Liver (tissue), 8 donors: ENCODE measurements at regions not wholly inside any gene's neighbourhood (a gene's known extent, or its start where the extent isn't known, plus 50 kb on each side); places are given as distances from the start of the nearest gene placed in this dataset.

Source experiments
- DNase-seq: peaks from one replicate; pipeline ENCODE4 v3.0.0-alpha.2; 2017; ENCODE audit warnings: low spot score
- H3K27ac ChIP-seq, 2 donors: one replicate each; pipeline ENCODE4 v1.7.0; 2013; ENCODE audit warnings: inconsistent platforms in 2 of 2, low read length in 2 of 2, control low read depth in 1 of 2, low read depth in 1 of 2, mild to moderate bottlenecking in 1 of 2
- H3K27me3 ChIP-seq, 4 donors: one replicate each; pipeline versions ENCODE4 v1.6.1 to v1.7.0; 2013; ENCODE audit warnings: low read length in 3 of 4, inconsistent platforms in 1 of 4, mild to moderate bottlenecking in 1 of 4, moderate library complexity in 1 of 4; ENCODE audit not compliant: control insufficient read depth in 4 of 4, insufficient read depth in 4 of 4
- H3K36me3 ChIP-seq, 4 donors: one replicate each; pipeline versions ENCODE4 v1.6.1 to v1.7.0; 2013; ENCODE audit warnings: low read length in 3 of 4, mild to moderate bottlenecking in 3 of 4, low read depth in 1 of 4, moderate library complexity in 1 of 4; ENCODE audit not compliant: control insufficient read depth in 4 of 4, insufficient read depth in 3 of 4
- H3K4me1 ChIP-seq, 4 donors: one replicate each; pipeline versions ENCODE4 v1.6.1 to v1.7.0; 2013; ENCODE audit warnings: low read length in 3 of 4, mild to moderate bottlenecking in 3 of 4, moderate library complexity in 1 of 4; ENCODE audit not compliant: control insufficient read depth in 4 of 4, insufficient read depth in 4 of 4
- H3K4me3 ChIP-seq, 3 donors: one replicate each; pipeline versions ENCODE4 v1.6.1 to v1.7.0; 2013; ENCODE audit warnings: low read length in 3 of 3, control low read depth in 1 of 3, low read depth in 1 of 3, mild to moderate bottlenecking in 1 of 3
- H3K9ac ChIP-seq, 2 donors: one replicate each; pipeline ENCODE4 v1.7.0; 2013; ENCODE audit warnings: low read length in 2 of 2, mild to moderate bottlenecking in 2 of 2, moderate library complexity in 2 of 2, control low read depth in 1 of 2, low read depth in 1 of 2
- H3K9me3 ChIP-seq, 4 donors: one replicate each; pipeline versions ENCODE4 v1.6.1 to v1.7.0; 2013; ENCODE audit warnings: low read length in 3 of 4; ENCODE audit not compliant: control insufficient read depth in 4 of 4
- EGR1 ChIP-seq, 2 donors: IDR thresholded peaks; 2 replicates each; pipeline ENCODE4 v1.6.1; 2016 to 2018; ENCODE audit warnings: antibody characterized with exemption in 2 of 2, low read depth in 2 of 2
- FOXA1 ChIP-seq: IDR thresholded peaks from 2 replicates; pipeline ENCODE4 v1.6.1; 2016; ENCODE audit warnings: antibody characterized with exemption
- GABPA ChIP-seq, 2 donors: IDR thresholded peaks in 1 of 2; conservative IDR thresholded peaks in 1 of 2; 2 replicates each; pipeline ENCODE4 v1.6.1; 2016; ENCODE audit warnings: antibody characterized with exemption in 2 of 2, mild to moderate bottlenecking in 1 of 2, moderate library complexity in 1 of 2
- HNF4A ChIP-seq, 2 donors: conservative IDR thresholded peaks; 2 replicates each; pipeline ENCODE4 v1.6.1; 2016; ENCODE audit warnings: antibody characterized with exemption in 2 of 2, mild to moderate bottlenecking in 2 of 2
- HNF4G ChIP-seq: IDR thresholded peaks from 2 replicates; pipeline ENCODE4 v1.6.1; 2016; ENCODE audit warnings: antibody characterized with exemption
- JUND ChIP-seq, 2 donors: IDR thresholded peaks; 2 replicates each; pipeline ENCODE4 v1.6.1; 2016; ENCODE audit warnings: antibody characterized with exemption in 2 of 2
- NR2F2 ChIP-seq: IDR thresholded peaks from 2 replicates; pipeline ENCODE4 v1.6.1; 2016; ENCODE audit warnings: antibody characterized with exemption
- RAD21 ChIP-seq, 2 donors: IDR thresholded peaks; 2 replicates each; pipeline ENCODE4 v1.6.1; 2016; ENCODE audit warnings: antibody characterized with exemption in 2 of 2, mild to moderate bottlenecking in 2 of 2
- SP1 ChIP-seq: IDR thresholded peaks from 2 replicates; pipeline ENCODE4 v1.6.1; 2018; ENCODE audit warnings: antibody characterized with exemption, mild to moderate bottlenecking
- TAF1 ChIP-seq: conservative IDR thresholded peaks from 2 replicates; pipeline ENCODE4 v1.6.1; 2016; ENCODE audit warnings: antibody characterized with exemption, mild to moderate bottlenecking
- YY1 ChIP-seq: IDR thresholded peaks from 2 replicates; pipeline ENCODE4 v1.6.1; 2016; ENCODE audit warnings: antibody characterized with exemption, mild to moderate bottlenecking
- WGBS: extraction: QIAGEN DNeasy Blood & Tissue Kit; methylation state at CpG from one replicate; pipeline ENCODE4 v1.1.7; 2013; 5-methylcytosine and 5-hydroxymethylcytosine counted together
- TF ChIP-seq, protein P1 (sequence below): fragments of 150-350 bp; IDR thresholded peaks from 2 replicates; pipeline ENCODE4 v1.5.1; 2017; ENCODE audit warnings: improper control_type of control experiment, low read depth, low read length; ENCODE audit not compliant: missing input control
- TF ChIP-seq, protein P2 (sequence below): IDR thresholded peaks from 2 replicates; pipeline ENCODE4 v1.6.1; 2016; ENCODE audit warnings: antibody characterized with exemption, mild to moderate bottlenecking
- TF ChIP-seq, protein P3 (sequence below): IDR thresholded peaks from 2 replicates; pipeline ENCODE4 v1.6.1; 2016; ENCODE audit warnings: antibody characterized with exemption
- TF ChIP-seq, protein P4 (sequence below): IDR thresholded peaks from 2 replicates; pipeline ENCODE4 v1.6.1; 2016; ENCODE audit warnings: antibody characterized with exemption
- donor health status: healthy.
- donor health status: healthy.
- donor health status: healthy.
- donor health status: healthy.
- donor health status: healthy.

DNA sequence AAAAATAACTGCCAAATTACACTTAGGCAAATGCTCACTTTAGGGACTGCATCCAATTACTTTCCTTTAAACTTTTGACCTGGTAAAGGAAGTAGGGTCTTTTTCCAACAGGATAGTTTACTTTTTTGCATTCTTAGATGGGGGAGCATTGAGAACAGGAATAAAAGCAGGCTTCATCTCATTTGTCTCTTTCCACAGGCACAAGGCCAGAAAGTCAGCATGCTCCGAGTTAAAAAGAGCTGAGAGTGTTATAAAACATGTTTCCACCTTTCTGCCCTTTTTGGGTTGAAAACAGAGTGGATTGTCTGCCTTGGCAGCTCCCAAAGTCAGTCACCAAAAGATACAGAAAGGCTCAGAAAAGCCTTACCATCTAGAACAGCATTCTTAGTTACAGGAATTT is 404.9 kb upstream of the ALCAM start:
- Histone ChIP-seq H3K4me1 (no peaks in the 10 kb centered on the region), H3K27ac (no peak overlapping the region), H3K9me3 (peaks cover 0 to 3% (median 0%) of the 10 kb centered on the region in 4 donors), H3K36me3 (no peaks in the 10 kb centered on the region), H3K27me3 (no peaks in the 10 kb centered on the region), H3K9ac (no peak overlapping the region), H3K4me3 (no peak overlapping the region)
- 48% methylated on average over 1 of the region's 1 CpG for WGBS
- no peak for TF ChIP-seq GABPA (IDR thresholded peaks at IDR 0.05 in 1 of 2, conservative IDR thresholded peaks at IDR 0.05 in 1 of 2)
- TF ChIP-seq, protein P1, sequence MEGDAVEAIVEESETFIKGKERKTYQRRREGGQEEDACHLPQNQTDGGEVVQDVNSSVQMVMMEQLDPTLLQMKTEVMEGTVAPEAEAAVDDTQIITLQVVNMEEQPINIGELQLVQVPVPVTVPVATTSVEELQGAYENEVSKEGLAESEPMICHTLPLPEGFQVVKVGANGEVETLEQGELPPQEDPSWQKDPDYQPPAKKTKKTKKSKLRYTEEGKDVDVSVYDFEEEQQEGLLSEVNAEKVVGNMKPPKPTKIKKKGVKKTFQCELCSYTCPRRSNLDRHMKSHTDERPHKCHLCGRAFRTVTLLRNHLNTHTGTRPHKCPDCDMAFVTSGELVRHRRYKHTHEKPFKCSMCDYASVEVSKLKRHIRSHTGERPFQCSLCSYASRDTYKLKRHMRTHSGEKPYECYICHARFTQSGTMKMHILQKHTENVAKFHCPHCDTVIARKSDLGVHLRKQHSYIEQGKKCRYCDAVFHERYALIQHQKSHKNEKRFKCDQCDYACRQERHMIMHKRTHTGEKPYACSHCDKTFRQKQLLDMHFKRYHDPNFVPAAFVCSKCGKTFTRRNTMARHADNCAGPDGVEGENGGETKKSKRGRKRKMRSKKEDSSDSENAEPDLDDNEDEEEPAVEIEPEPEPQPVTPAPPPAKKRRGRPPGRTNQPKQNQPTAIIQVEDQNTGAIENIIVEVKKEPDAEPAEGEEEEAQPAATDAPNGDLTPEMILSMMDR = no peak
- no peak for TF ChIP-seq EGR1 (IDR thresholded peaks at IDR 0.05; ENCODE audit: low read depth in 2 of 2)
- TF ChIP-seq TAF1 = no peak
- no peak for TF ChIP-seq FOXA1
- TF ChIP-seq HNF4G = no peak
- TF ChIP-seq, protein P2, sequence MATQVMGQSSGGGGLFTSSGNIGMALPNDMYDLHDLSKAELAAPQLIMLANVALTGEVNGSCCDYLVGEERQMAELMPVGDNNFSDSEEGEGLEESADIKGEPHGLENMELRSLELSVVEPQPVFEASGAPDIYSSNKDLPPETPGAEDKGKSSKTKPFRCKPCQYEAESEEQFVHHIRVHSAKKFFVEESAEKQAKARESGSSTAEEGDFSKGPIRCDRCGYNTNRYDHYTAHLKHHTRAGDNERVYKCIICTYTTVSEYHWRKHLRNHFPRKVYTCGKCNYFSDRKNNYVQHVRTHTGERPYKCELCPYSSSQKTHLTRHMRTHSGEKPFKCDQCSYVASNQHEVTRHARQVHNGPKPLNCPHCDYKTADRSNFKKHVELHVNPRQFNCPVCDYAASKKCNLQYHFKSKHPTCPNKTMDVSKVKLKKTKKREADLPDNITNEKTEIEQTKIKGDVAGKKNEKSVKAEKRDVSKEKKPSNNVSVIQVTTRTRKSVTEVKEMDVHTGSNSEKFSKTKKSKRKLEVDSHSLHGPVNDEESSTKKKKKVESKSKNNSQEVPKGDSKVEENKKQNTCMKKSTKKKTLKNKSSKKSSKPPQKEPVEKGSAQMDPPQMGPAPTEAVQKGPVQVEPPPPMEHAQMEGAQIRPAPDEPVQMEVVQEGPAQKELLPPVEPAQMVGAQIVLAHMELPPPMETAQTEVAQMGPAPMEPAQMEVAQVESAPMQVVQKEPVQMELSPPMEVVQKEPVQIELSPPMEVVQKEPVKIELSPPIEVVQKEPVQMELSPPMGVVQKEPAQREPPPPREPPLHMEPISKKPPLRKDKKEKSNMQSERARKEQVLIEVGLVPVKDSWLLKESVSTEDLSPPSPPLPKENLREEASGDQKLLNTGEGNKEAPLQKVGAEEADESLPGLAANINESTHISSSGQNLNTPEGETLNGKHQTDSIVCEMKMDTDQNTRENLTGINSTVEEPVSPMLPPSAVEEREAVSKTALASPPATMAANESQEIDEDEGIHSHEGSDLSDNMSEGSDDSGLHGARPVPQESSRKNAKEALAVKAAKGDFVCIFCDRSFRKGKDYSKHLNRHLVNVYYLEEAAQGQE = no peak
- TF ChIP-seq NR2F2 = no peak
- TF ChIP-seq, protein P3, sequence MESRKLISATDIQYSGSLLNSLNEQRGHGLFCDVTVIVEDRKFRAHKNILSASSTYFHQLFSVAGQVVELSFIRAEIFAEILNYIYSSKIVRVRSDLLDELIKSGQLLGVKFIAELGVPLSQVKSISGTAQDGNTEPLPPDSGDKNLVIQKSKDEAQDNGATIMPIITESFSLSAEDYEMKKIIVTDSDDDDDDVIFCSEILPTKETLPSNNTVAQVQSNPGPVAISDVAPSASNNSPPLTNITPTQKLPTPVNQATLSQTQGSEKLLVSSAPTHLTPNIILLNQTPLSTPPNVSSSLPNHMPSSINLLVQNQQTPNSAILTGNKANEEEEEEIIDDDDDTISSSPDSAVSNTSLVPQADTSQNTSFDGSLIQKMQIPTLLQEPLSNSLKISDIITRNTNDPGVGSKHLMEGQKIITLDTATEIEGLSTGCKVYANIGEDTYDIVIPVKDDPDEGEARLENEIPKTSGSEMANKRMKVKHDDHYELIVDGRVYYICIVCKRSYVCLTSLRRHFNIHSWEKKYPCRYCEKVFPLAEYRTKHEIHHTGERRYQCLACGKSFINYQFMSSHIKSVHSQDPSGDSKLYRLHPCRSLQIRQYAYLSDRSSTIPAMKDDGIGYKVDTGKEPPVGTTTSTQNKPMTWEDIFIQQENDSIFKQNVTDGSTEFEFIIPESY = no peak
- no peak for TF ChIP-seq YY1
- DNase-seq = no peak

DNA sequence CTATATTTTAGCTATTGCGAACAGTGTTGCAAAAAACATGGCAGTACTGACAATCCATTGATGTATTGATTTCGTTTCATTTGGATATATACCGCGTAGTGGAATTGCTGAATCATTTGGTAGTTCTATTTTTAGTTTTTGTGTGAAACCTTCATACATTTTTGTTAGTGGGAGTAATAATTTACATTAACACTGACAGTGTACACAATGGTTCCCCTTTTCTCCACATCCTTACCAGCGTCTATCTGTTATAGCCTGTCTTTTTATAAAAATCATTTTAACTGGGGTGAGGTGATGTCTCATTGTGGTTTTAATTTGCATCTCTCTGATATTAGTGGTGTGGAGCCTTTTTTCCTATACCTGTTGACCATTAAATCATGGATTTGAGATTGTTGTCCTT is 392.4 kb upstream of the ALCAM start:
- H3K27me3 ChIP-seq = no peaks in the 10 kb centered on the region
- no peak overlapping the region for H3K4me3 ChIP-seq
- H3K9me3 ChIP-seq = peaks cover 0 to 3% (median 0%) of the 10 kb centered on the region in 4 donors
- TF ChIP-seq, protein P4, sequence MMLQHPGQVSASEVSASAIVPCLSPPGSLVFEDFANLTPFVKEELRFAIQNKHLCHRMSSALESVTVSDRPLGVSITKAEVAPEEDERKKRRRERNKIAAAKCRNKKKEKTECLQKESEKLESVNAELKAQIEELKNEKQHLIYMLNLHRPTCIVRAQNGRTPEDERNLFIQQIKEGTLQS = no peak
- TF ChIP-seq, protein P2 = no peak
- TF ChIP-seq SP1 = no peak
- TF ChIP-seq, protein P3 = no peak
- TF ChIP-seq JUND (IDR thresholded peaks at IDR 0.05) = no peak
- no peak for TF ChIP-seq GABPA (IDR thresholded peaks at IDR 0.05 in 1 of 2, conservative IDR thresholded peaks at IDR 0.05 in 1 of 2)
- no peak for TF ChIP-seq FOXA1
- TF ChIP-seq HNF4A (conservative IDR thresholded peaks at IDR 0.05) = no peak
- no peak for TF ChIP-seq RAD21 (IDR thresholded peaks at IDR 0.05)
- TF ChIP-seq TAF1 = no peak
- DNase-seq = no peak
- WGBS = 73% methylated on average over 5 of the region's 5 CpGs
- no peaks in the 10 kb centered on the region for H3K4me1 ChIP-seq
- no peaks in the 10 kb centered on the region for H3K36me3 ChIP-seq
- no peak overlapping the region for H3K9ac ChIP-seq
- no peak overlapping the region for H3K27ac ChIP-seq
